Transverse colon (tissue), 4 donors: ENCODE measurements at regions not wholly inside any gene's neighbourhood (a gene's known extent, or its start where the extent isn't known, plus 50 kb on each side); places are given as distances from the start of the nearest gene placed in this dataset.

Source experiments
- CTCF ChIP-seq, 5 experiments: fragments of 200-600 bp in 3 of 5; fragments of 450-650 bp in 2 of 5; sonication (generic) in 3 of 5; IDR thresholded peaks; 1 replicate in 2 of 5; 2 replicates in 3 of 5; pipeline ENCODE4 v1.5.1; 2016 to 2017; ENCODE audit warnings: antibody characterized with exemption in 5 of 5, inconsistent platforms in 3 of 5, mild to moderate bottlenecking in 2 of 5, moderate library complexity in 1 of 5
- POLR2AphosphoS5 ChIP-seq, 3 donors: sonication (generic); formaldehyde crosslinking; IDR thresholded peaks; one replicate each; pipeline ENCODE4 v1.6.1; 2016; ENCODE audit warnings: antibody characterized with exemption in 3 of 3

- TF ChIP-seq CTCF (IDR thresholded peaks at IDR 0.05) (no peak), POLR2AphosphoS5 (IDR thresholded peaks at IDR 0.05) (no peak)
These were observed 916.0 kb upstream of the GJE1 start for GRCh38 chr6:141216726-141217125.
